Kidney (tissue), 13 donors: ENCODE measurements at regions not wholly inside any gene's neighbourhood (a gene's known extent, or its start where the extent isn't known, plus 50 kb on each side); places are given as distances from the start of the nearest gene placed in this dataset.

Source experiments
- DNase-seq, 5 donors: peaks; one replicate each; pipeline ENCODE4 v3.0.0-alpha.2; 2013 to 2020
- FAIRE-seq: peaks from 2 replicates; lab custom pipeline; 2012; peaks lifted over from hg19 to GRCh38; lab: Jason Lieb, UNC
- H3K27ac ChIP-seq, 2 donors: one replicate each; pipeline ENCODE4 v1.7.0; 2013; ENCODE audit warnings: low read depth in 2 of 2, low read length in 2 of 2, inconsistent platforms in 1 of 2
- H3K27me3 ChIP-seq: one replicate; pipeline ENCODE4 v1.7.1; 2013; ENCODE audit warnings: low read length, inconsistent platforms; ENCODE audit not compliant: control insufficient read depth, insufficient read depth
- H3K36me3 ChIP-seq, 3 donors: one replicate each; pipeline versions ENCODE4 v1.7.0 to v1.7.1; 2013; ENCODE audit warnings: low read length in 3 of 3, control low read depth in 1 of 3, inconsistent platforms in 1 of 3; ENCODE audit not compliant: insufficient read depth in 3 of 3, control insufficient read depth in 2 of 3
- H3K4me1 ChIP-seq, 3 donors: one replicate each; pipeline versions ENCODE4 v1.7.0 to v1.7.1; 2013; ENCODE audit warnings: low read length in 3 of 3, inconsistent platforms in 1 of 3, low read depth in 1 of 3; ENCODE audit not compliant: control insufficient read depth in 2 of 3, insufficient read depth in 2 of 3
- H3K4me3 ChIP-seq, 3 donors: one replicate each; pipeline versions ENCODE4 v1.7.0 to v1.8.1; 2013; ENCODE audit warnings: low read length in 3 of 3, control low read depth in 1 of 3, inconsistent platforms in 1 of 3
- H3K9ac ChIP-seq, 3 donors: one replicate each; pipeline versions ENCODE4 v1.7.0 to v1.7.1; 2013; ENCODE audit warnings: low read length in 3 of 3, control low read depth in 1 of 3, inconsistent platforms in 1 of 3
- H3K9me3 ChIP-seq, 3 donors: one replicate each; pipeline versions ENCODE4 v1.7.0 to v1.7.1; 2013; ENCODE audit warnings: low read length in 3 of 3, control low read depth in 1 of 3, inconsistent platforms in 1 of 3; ENCODE audit not compliant: control insufficient read depth in 2 of 3, insufficient read depth in 1 of 3
- CTCF ChIP-seq: IDR thresholded peaks from 3 replicates; pipeline ENCODE4 v1.5.1; 2012; ENCODE audit warnings: mild to moderate bottlenecking, moderate library complexity, borderline replicate concordance; ENCODE audit not compliant: insufficient read depth; ENCODE audit errors: extremely low read depth
- intact Hi-C: fragments of 100-400 bp; cut with DNase I; formaldehyde crosslinking; loops from one replicate; pipeline ENCODE4 v1.11.1; 2022
- donor health status: control.
- donor health status: control.
- donor health status: control.
- donor health status: control.
- donor health status: control.
- donor health status: DM: yes; HTN: yes; CAD: no.
- donor health status: Normal renal cell carcinoma (clear cell type).

- Histone ChIP-seq H3K4me3 (no peak overlapping the region), H3K27me3 (no peaks in the 10 kb centered on the region), H3K36me3 (no peaks in the 10 kb centered on the region), H3K9me3 (no peaks in the 10 kb centered on the region), H3K27ac (no peak overlapping the region), H3K9ac (no peak overlapping the region), H3K4me1 (no peaks in the 10 kb centered on the region)
- intact Hi-C loops: no loop called here
- DNase-seq (no peak), FAIRE-seq (no peak)
- TF ChIP-seq CTCF: no peak
Observed at GRCh38 chr2:204051476-204051875, 114.9 kb downstream of the ICOS start.

GRCh38 chr2:204051984-204052556 lies 115.5 kb downstream of the ICOS start:
- Histone ChIP-seq H3K27me3 (no peaks in the 10 kb centered on the region), H3K27ac (no peak overlapping the region), H3K36me3 (no peaks in the 10 kb centered on the region), H3K4me3 (no peak overlapping the region), H3K9ac (no peak overlapping the region), H3K4me1 (no peaks in the 10 kb centered on the region), H3K9me3 (no peaks in the 10 kb centered on the region)
- FAIRE-seq: no peak
- intact Hi-C loops: no loop called here
- no peak for TF ChIP-seq CTCF
- no peak for DNase-seq

GRCh38 chr2:204059016-204059415 lies 122.5 kb downstream of the ICOS start:
- Histone ChIP-seq H3K27me3 (no peaks in the 10 kb centered on the region), H3K4me3 (no peak overlapping the region), H3K4me1 (no peaks in the 10 kb centered on the region), H3K27ac (no peak overlapping the region), H3K36me3 (no peaks in the 10 kb centered on the region), H3K9me3 (no peaks in the 10 kb centered on the region), H3K9ac (no peak overlapping the region)
- intact Hi-C loops: no loop called here
- FAIRE-seq (no peak), DNase-seq (no peak)
- no peak for TF ChIP-seq CTCF

- H3K9me3 ChIP-seq: no peaks in the 10 kb centered on the region
- H3K36me3 ChIP-seq: no peaks in the 10 kb centered on the region
- H3K9ac ChIP-seq: no peak overlapping the region
- intact Hi-C loops: no loop called here
- TF ChIP-seq CTCF: no peak
- H3K27ac ChIP-seq: no peak overlapping the region
- H3K4me3 ChIP-seq: no peak overlapping the region
- DNase-seq (peak in 1 of 5 donors; percentile 30), FAIRE-seq (no peak)
- no peaks in the 10 kb centered on the region for H3K4me1 ChIP-seq
- H3K27me3 ChIP-seq: no peaks in the 10 kb centered on the region
Observed at GRCh38 chr2:204060841-204061240, 124.3 kb downstream of the ICOS start.
